Vagina (tissue), 2 donors: ENCODE measurements at regions not wholly inside any gene's neighbourhood (a gene's known extent, or its start where the extent isn't known, plus 50 kb on each side); places are given as distances from the start of the nearest gene placed in this dataset.

Source experiments
- DNase-seq, 2 donors: peaks; one replicate each; pipeline ENCODE4 v3.0.0-alpha.2; 2017; ENCODE audit errors: extremely low spot score in 2 of 2
- H3K27ac ChIP-seq: fragments of 200-600 bp; sonication (generic); one replicate; pipeline ENCODE4 v1.5.1; 2019
- H3K27me3 ChIP-seq: fragments of 200-600 bp; sonication (generic); one replicate; pipeline ENCODE4 v1.5.1; 2019
- H3K36me3 ChIP-seq, 2 donors: fragments of 200-600 bp; sonication (generic); one replicate each; pipeline ENCODE4 v1.5.1; 2017 to 2019
- H3K4me1 ChIP-seq: fragments of 200-600 bp; sonication (generic); one replicate; pipeline ENCODE4 v1.5.1; 2019
- H3K4me3 ChIP-seq, 2 donors: fragments of 200-600 bp; sonication (generic); 1 replicate in 1 of 2; 2 replicates in 1 of 2; pipeline ENCODE4 v1.5.1; 2016 to 2019
- H3K9me3 ChIP-seq: fragments of 200-600 bp; sonication (generic); one replicate; pipeline ENCODE4 v1.5.1; 2019
- POLR2A ChIP-seq, 2 donors: fragments of 450-650 bp; IDR thresholded peaks; one replicate each; pipeline ENCODE4 v1.6.1; 2017; ENCODE audit warnings: antibody characterized with exemption in 2 of 2, mild to moderate bottlenecking in 2 of 2, moderate library complexity in 2 of 2
- POLR2AphosphoS5 ChIP-seq, 2 donors: sonication (generic); formaldehyde crosslinking; IDR thresholded peaks; one replicate each; pipeline ENCODE4 v1.9.0; 2017; ENCODE audit warnings: antibody characterized with exemption in 2 of 2, mild to moderate bottlenecking in 2 of 2, low read depth in 1 of 2; ENCODE audit not compliant: insufficient read depth in 1 of 2
- intact Hi-C: fragments of 100-400 bp; cut with DNase I; formaldehyde crosslinking; loops from one replicate; pipeline ENCODE4 v1.15.1; 2023
- TF ChIP-seq, protein P1 (sequence below), 3 experiments: fragments of 450-650 bp in 2 of 3; fragments of 200-600 bp in 1 of 3; sonication (generic) in 1 of 3; IDR thresholded peaks; one replicate each; pipeline ENCODE4 v1.5.1; 2017 to 2019; ENCODE audit warnings: antibody characterized with exemption in 3 of 3, mild to moderate bottlenecking in 2 of 3, moderate library complexity in 2 of 3

DNA sequence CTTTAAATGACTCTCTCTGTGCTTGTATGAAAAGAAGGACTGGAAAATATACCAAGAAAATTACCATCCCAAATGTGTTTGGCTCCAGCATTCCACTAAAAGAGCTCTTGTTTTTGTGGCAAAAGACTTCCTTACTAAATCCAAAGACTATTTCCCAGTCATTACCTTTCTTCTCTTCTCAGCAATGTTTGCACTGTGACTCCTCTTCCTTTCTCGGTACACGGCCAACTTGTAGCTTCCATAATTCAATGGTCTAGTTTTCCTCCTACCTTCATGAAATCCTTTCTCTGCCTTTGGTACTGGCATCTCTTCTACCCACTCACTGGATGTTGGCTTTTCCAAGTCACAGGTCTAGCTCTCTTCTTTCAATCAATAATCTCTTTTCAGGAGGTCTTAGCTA is 568.5 kb upstream of the JAG1 start:
- Histone ChIP-seq H3K36me3 (no peaks in the 10 kb centered on the region), H3K9me3 (no peaks in the 10 kb centered on the region), H3K27me3 (no peaks in the 10 kb centered on the region), H3K4me3 (no peak overlapping the region), H3K4me1 (no peaks in the 10 kb centered on the region), H3K27ac (no peak overlapping the region)
- DNase-seq: no peak
- intact Hi-C loops: no loop called here
- TF ChIP-seq POLR2A (IDR thresholded peaks at IDR 0.05): no peak
- TF ChIP-seq, protein P1, sequence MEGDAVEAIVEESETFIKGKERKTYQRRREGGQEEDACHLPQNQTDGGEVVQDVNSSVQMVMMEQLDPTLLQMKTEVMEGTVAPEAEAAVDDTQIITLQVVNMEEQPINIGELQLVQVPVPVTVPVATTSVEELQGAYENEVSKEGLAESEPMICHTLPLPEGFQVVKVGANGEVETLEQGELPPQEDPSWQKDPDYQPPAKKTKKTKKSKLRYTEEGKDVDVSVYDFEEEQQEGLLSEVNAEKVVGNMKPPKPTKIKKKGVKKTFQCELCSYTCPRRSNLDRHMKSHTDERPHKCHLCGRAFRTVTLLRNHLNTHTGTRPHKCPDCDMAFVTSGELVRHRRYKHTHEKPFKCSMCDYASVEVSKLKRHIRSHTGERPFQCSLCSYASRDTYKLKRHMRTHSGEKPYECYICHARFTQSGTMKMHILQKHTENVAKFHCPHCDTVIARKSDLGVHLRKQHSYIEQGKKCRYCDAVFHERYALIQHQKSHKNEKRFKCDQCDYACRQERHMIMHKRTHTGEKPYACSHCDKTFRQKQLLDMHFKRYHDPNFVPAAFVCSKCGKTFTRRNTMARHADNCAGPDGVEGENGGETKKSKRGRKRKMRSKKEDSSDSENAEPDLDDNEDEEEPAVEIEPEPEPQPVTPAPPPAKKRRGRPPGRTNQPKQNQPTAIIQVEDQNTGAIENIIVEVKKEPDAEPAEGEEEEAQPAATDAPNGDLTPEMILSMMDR (IDR thresholded peaks at IDR 0.05): no peak
- TF ChIP-seq POLR2AphosphoS5 (IDR thresholded peaks at IDR 0.05; ENCODE audit: insufficient read depth in 1 of 2, low read depth in 1 of 2): no peak

DNA sequence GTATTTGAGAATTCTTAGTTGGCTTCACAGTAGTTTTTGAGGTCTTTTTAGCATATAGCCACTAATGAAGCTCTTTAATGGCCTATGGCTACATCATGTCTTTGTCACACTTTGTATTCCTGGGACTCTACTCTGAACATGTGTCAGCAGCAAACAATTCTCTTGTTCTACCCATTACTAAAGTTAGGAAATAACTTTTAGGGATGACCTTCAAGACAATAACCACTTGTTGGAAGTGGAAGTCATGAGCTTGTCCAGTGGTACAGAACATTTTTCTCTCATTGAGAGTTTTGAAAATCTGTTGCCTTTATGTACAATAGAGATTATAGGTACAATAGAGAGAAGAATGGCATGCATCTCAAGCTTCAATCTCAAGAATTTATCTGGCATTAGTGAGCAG is 571.6 kb upstream of the JAG1 start:
- DNase-seq: no peak
- Histone ChIP-seq H3K27me3 (no peaks in the 10 kb centered on the region), H3K27ac (no peak overlapping the region), H3K4me1 (no peaks in the 10 kb centered on the region), H3K36me3 (no peaks in the 10 kb centered on the region), H3K4me3 (no peak overlapping the region), H3K9me3 (no peaks in the 10 kb centered on the region)
- TF ChIP-seq POLR2AphosphoS5 (IDR thresholded peaks at IDR 0.05; ENCODE audit: insufficient read depth in 1 of 2, low read depth in 1 of 2) (no peak), POLR2A (IDR thresholded peaks at IDR 0.05) (no peak)
- TF ChIP-seq, protein P1 (IDR thresholded peaks at IDR 0.05): no peak
- intact Hi-C loops: no loop called here

DNA sequence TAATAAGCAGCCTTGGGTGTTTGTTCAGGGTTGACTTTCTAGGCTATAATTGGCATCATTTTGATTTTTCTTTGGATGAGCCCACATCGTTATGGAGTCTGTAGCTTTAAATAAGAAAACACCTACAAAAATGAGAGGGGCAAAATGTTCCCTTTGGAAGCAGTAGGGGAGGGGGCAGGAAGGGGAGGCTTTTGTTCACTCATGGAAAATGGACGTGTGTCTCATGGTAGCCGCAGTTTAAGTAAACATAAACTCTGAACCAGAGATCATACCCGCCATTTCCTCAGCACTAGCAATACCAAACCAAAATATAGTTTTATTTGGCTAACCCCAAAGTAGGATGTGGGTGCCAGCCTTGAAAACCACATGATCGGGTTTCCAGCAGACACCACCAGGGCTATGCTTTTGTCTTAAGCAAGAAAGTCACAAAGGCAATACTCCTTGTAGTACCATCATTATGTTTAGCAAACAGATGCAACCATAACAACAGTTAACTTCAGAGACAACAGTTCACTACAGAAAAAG is 572.5 kb upstream of the JAG1 start:
- no peak for DNase-seq
- Histone ChIP-seq H3K4me3 (no peak overlapping the region), H3K9me3 (no peaks in the 10 kb centered on the region), H3K27ac (no peak overlapping the region), H3K4me1 (no peaks in the 10 kb centered on the region), H3K36me3 (no peaks in the 10 kb centered on the region), H3K27me3 (no peaks in the 10 kb centered on the region)
- TF ChIP-seq, protein P1 (IDR thresholded peaks at IDR 0.05): no peak
- intact Hi-C loops: no loop called here

DNA sequence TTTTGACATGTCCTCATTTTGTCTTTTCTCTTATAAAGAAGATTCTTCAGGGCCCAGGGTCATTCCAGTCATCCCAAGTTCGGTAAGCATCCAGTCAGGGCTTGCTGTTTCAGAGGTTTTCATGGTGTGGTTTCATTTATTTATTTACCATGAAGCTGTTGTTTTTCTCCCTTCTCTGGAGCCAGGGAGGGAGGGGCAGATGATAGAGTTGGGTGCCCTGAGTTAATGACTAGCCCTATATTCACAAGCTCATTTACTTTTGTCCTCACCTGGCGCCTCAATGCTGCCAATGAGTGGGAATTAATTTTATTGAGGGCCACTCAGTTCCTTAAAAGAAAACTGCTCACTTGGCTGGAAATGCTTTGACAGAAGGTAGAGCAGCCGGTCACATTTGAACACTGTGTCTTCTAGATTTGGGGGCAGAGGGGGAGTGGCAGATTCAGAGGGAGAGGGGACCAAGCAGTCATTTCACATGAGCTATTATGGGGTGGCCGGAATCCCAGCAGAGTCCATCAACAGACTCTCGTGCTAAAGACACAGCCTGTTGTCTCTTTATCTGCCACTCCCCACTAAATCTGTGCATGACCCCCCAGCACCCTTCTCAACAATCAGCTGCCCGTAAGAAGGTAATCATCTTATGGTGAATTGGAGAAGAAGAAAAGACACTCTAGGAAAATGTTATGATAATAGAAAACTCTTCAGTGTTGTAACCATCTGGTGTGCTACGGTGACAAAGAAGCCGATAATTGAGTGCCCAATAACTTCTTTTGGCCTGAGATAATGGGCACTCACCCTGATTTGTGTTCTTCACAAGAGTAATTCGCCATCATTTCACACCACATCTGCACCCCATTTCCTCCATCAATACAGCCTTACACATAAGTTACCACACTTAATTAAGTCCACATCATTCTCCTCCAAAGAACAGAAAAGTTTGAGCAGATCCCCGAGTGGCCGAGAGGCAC is 573.5 kb upstream of the JAG1 start:
- Histone ChIP-seq H3K27me3 (no peaks in the 10 kb centered on the region), H3K27ac (no peak overlapping the region), H3K4me1 (no peaks in the 10 kb centered on the region), H3K4me3 (no peak overlapping the region), H3K36me3 (no peaks in the 10 kb centered on the region), H3K9me3 (no peaks in the 10 kb centered on the region)
- TF ChIP-seq POLR2AphosphoS5 (IDR thresholded peaks at IDR 0.05; ENCODE audit: insufficient read depth in 1 of 2, low read depth in 1 of 2) (no peak), POLR2A (IDR thresholded peaks at IDR 0.05) (no peak)
- TF ChIP-seq, protein P1 (IDR thresholded peaks at IDR 0.05): no peak
- intact Hi-C loops: no loop called here
- no peak for DNase-seq

DNA sequence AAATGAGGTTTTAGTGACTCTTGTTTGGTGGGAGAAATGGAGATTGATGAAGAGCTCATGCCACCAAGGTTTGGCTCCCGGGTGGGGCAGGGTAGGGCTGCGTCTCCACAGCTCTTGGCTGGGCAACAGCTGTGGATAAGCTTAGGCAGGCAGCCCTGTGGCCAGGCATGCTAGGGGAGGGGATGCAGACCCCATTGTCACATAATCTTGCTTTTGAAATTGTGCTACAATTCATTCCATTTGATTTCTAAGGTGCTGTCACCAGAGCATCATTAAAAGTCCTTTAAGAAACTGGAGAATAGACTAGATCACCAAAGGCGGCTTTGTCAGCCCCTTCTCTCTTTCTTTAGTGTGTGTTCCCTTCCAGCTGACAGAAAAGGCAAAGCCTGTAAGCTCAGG is 574.2 kb upstream of the JAG1 start:
- intact Hi-C loops: no loop called here
- Histone ChIP-seq H3K36me3 (no peaks in the 10 kb centered on the region), H3K27ac (no peak overlapping the region), H3K4me1 (no peaks in the 10 kb centered on the region), H3K9me3 (no peaks in the 10 kb centered on the region), H3K27me3 (no peaks in the 10 kb centered on the region), H3K4me3 (no peak overlapping the region)
- DNase-seq: no peak
- TF ChIP-seq POLR2A (IDR thresholded peaks at IDR 0.05) (no peak), POLR2AphosphoS5 (IDR thresholded peaks at IDR 0.05; ENCODE audit: insufficient read depth in 1 of 2, low read depth in 1 of 2) (no peak)
- TF ChIP-seq, protein P1 (IDR thresholded peaks at IDR 0.05): no peak
